ENCODE measurements at regions not wholly inside any gene's neighbourhood (a gene's known extent, or its start where the extent isn't known, plus 50 kb on each side); places are given as distances from the start of the nearest gene placed in this dataset.

DNA sequence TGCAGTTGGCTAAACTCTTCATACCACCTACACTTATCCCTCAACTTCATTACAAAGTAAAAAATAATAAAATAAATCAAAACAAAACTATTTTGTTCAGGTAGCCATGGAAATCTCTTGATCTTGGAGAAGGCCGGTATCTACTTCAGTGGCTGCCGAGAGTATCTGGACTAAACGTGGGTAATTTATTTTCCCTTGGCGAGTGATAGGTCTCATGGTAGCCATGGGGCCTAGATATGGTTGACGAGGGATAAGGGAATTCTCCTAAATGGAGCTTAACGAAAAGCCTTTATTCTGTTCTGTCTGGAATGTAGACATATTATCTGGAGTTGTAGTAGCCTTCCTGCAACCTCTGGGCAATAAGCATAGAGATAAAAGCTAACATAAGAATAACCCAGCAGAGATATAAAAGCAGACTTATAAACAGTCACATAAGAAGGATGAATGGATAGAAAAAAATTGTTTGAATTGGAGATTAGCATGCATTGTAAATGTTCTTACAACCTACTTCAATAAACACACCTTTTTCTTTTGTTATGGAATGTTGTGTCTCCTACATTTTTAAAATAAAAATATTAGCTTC lies 281.3 kb upstream of the ARRDC4 start:
- DNase-seq, result no peak

DNA sequence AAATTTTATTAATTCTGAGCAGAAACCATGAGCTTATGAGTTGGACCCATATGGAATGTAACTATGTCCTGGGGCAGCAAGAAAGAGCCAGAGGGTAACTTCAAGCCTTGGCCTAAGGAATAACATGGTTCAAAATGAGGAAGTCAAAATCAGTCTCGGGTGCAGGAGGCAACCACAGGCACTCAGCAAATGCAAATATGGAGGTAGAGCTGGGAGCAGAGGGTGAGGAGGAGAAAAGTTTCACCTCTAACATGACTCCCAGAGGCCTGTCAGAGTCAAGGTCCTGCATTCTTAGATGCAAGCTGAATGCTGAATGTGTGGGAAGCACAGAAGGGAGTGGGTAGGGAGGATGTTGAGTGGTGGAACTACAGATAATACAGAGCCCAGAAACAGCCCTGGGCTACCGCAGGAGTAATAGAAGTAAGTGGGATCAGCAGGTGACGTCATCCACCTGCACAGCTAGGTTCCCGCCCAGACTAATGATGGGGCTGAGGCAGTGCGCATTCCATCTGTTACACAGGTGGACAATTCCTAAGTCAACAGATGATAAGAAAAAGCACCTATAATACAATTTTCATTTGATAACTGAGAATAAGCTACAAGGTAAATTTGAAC lies 279.8 kb upstream of the ARRDC4 start:
- no peak for DNase-seq

DNA sequence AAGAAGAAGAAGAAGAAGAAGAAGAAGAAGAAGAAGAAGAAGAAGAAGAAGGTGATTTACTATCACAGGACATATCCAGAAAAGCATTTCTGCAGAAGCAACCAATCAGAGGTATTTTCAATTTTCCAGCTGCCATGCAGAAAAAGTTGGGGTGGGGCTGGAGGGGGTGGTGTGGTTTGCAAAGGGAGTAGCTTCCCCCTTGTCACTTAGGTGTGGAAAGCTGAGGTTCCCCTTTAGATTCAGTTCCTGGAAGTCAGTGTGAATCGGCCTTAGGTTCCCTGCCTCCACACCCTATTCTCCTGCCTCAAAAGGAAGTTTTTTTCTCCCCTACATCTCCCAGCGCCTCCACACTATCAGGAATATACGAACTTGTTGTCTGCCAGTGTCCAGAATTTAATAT lies 276.7 kb upstream of the ARRDC4 start:
- no peak for DNase-seq

DNA sequence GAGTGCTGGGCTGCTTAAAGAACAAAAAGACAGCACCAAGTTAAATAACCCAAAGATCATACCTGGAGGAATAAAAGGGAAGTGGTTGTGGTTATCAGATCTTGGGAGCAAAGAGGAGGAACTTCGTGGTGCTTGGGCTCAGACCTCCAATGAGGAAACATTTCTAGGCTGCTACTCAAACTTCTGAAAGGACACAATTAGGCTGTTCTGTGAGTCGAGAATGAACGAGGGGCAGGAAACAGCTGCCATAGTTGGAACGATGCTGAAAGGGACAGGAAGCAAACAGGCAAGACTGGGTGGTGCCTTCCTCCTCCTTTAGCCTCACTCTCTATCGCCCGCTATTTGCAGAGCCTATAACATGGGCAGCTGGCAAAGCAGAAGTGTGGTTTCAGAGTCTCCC lies 276.3 kb upstream of the ARRDC4 start:
- DNase-seq, result no peak

DNA sequence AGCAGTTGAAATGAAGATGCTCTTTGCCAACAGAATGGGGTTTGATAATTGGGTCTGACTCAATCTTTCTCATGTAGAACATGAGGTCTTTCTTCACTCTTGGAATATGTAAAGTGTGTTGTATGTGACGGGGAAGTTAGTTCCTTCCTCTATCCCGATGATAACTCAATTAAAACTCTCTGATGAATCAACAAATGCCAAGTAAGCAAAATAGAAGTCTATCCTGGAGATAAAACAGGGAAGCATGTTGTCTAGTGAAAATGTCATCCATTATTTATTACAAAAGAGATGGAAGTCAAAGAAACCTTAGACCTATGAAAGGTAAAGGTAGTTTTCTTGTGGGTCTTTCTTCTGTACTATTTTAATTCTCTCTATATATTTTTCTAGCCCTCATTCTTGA lies 274.2 kb upstream of the ARRDC4 start:
- no peak for DNase-seq

DNA sequence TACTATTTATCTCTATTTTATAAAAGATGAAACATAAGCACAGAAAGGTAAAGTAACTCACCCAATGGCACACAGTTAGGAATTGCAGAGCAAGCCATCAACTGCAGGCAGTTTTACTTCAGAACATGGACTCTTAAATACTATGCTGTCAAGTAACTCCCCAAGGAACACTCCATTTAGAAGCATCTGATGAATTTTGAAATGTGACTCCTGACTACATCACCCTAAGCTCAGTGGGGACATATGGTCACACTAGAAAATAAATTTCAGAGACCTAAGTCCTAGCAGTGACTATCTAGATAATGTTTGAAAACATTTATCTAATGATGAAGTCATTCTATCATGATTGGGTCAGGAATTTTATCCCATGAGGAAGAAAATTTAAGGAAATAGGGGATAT lies 272.8 kb upstream of the ARRDC4 start:
- DNase-seq, result no peak

DNA sequence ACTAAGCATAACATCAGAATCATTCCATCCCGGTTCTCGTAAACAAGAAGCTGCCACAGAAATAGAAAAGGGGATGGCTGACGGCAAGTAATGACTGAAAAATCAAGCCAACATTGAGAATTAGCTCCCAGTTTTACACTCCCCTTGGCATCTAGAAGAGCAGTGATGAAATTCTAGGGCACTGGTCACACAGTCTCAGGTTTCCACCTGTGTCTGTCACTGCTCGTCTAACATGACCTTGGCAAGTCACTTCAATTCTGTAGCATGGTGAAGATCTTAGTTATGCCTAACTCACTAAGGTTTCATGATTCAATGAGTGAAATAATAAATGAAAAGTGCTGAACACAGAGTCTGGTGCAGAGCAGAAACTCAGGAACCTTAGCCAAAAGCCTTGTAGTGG lies 272.3 kb upstream of the ARRDC4 start:
- DNase-seq, result no peak

DNA sequence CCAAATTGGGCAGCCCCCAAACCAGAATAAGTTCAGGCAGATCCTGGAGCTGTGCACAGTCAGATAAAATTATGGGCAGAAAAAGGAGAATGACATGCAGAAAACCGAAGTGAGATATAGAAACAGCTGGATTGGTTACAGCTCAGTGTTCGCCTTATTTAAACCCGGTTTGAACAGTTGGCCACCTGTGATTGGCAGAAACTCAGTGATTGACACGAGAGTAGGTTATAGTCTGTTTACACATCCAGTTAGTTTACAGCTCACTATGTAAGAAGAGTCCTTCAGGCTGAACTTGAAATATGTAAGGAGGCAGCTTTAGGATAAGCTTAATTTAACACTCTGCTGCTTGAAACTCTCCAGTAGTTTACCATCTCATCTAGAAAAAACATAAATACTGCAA lies 271.6 kb upstream of the ARRDC4 start:
- DNase-seq, result no peak

DNA sequence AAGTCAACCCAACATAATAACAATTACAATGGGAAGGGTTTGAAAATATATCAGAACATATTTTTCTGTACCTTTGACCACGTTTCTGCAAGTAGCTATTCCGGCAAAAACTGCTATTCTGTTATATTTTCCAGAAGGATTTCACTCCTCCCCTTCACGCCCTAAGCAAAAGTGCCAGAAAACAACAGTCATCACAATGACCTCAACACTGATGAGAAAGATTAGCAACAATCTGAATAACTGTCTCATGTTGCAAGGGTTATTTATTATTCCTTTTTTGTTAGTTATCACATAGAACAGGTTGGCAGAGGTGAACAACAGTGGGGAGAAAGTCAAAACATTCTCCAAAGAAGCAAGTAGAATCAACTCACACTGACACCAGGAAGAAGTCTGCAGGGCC lies 269.4 kb upstream of the ARRDC4 start:
- no peak for DNase-seq

DNA sequence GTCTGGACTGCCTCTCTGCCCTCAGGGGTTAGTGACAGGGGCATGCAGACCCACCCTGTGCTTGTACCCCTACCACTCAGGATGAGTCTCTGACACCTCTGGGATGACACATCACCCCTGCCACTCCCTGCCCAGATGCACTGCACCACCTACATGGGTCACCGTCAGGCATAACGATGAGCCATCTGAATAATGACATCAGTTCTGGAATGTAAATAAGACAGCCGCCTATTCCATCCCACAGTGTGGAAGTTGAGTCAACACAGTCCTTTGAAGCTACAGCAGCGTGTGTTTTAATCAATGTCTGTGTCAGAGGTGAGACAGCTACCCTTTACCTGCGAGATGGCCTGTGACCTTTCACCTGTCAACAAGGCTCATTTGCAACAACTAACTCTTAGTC lies 268.7 kb upstream of the ARRDC4 start:
- no peak for DNase-seq

DNA sequence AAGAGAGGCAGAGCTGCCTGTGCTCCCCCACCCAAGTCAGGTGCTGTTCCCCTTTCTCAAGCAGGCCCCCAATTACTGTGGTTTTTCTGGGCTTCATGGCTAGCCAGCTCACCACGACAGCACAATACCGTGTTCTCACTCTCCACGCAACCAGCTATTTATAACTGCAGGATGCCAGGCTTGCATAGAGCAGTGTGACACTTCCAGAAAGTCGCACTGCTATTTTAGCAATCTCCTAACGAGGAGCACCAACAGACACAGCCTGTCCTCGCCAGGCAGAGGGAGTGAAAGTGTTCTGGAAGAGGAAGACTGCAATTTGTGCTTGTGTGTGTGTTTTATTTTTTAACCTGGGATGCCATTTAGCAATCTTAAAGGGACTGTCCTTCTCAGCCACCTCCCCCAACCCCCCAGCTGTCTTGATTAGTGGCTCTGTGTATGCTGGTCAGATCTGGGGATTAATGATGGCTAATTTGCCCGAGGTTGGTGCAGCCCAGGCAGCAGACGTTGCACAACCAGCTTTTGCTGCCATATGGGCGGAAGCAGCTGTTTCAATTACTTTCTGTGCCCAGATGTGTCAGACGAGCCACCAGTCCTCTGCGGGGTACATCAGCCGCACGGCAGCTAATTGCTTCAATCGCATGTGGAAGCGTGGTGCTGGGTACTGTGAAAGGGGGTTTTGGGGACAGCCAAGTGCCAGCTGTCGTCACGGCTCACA lies 268.0 kb upstream of the ARRDC4 start:
- DNase-seq, result peak; percentile 7

DNA sequence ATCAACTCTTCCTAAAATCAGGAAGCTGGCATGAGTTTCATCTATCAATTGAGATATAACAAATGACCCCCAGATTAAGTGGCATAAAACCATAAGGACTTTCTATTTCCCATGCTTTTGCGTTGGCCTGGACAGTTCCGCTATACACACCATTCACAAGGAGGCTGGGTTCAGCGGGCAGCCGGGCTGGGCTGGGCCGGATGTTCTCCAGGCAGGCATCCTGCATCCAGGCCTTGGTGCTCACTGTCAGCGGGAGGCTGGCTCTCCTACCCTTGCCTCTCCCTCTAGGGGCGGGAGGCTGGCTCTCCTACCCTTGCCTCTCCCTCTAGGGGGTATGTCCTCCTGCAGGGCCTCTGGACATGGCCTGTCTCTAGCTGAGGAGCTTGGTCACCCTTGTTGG lies 266.0 kb upstream of the ARRDC4 start:
- no peak for DNase-seq

DNA sequence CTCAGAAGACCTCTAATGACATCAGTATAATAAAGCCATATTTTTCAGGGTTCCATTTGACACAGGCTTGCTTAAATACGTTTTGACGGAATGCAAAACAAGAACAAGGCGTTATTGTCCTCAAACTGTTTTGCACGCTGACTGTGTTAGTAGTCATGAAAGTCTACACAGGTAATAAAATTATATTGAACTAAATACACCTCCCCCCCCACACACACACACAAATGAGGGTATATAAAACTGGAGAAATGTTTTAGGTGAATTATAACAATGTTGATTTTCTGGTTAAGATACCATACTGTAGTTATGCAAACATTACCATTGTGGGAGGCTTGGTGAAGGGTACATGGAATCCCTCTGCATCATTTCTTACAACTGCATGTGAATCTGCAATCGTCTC lies 257.1 kb upstream of the ARRDC4 start:
- no peak for DNase-seq

DNA sequence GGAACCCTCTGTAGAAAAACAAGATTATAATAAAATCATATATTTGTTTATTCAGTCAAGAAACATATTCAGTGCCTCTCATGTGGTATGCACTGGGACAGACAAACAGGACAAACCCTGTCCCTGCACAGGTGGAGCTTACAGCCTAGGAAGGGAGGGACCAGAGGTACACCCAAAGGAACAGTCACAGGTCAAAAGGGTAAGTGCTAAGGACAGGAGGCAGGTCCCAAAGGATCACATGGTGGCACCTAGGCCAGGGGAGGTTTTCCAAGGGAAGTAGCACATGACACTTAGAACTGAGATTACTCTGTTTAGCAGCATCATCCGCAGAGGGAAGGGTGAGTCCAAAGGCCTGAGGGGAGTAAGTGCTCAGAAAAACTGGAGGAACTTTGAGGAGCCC lies 254.4 kb upstream of the ARRDC4 start:
- DNase-seq, result no peak

DNA sequence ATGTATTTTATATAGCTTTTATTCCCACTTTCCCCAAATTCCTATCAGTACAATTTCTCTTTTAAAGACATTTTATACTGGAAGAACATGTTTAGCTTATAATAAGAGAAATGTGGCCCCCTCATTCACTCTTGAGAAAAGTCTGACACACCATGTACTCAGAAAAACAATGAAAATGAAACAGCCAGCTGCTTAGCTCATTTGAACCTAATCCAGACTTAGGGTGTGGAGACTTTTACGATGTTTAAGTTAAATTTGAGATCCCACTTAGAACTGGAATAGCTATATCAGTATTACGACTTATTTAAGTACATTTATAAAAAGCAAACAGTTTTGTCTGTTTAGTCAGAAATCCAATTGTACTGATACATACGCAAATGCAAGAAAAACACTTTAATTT lies 252.3 kb upstream of the ARRDC4 start:
- DNase-seq, result no peak

DNA sequence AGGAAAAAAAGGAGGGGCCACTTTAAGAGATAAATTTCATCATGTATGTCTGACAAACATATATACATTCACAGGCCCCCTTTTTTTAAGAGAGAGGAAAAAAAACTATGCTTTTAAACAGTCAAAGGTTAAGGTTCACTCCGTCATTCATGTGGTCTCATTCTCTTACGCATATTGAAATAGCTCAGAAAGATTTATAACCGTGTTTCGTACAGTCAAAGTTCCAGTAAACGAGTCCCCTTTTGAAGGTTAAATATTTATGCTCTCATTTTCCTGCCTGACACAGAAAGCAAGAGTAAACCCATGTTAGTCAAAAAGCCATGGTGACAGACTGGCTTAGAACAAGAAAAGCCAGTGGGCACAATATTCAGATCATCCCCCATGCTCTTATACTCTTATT lies 248.0 kb upstream of the ARRDC4 start:
- DNase-seq, result no peak

DNA sequence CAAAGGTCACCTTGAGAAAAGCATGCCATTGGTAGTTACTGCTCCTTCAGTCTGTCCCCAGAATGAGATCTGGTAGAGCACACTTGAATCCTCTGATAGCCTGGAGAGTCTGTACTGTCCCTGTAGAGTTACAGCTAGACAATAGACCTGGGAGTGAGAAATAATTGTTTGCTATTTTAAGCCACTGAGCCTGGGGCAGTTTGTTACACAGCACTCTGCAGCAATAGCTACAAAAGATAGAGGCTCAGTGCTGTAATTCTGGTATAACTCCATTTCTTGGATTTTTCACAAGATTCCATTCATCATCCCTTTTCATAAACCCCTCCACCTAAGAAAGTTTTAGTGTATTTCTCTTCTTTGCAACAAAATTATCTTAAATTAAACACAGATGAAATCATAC lies 242.7 kb upstream of the ARRDC4 start:
- DNase-seq, result no peak

DNA sequence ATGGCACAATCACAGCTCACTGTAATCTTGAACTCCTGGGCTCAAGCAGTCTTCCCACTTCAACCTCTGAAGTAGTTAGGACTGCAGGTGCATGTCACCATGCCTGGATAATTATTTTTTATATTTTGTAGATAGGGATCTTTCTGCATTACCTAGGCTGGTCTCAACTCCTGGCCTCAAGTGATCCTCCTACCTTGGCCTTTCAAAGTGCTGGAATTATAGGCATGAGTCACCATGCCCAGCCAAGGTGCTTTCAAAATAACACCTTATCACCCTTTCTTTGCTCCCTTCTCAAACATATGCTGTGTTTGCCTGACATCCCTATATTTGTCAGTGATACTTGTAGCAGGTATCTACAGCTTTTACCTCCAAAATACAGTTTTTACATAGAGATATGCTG lies 242.0 kb upstream of the ARRDC4 start:
- no peak for DNase-seq

DNA sequence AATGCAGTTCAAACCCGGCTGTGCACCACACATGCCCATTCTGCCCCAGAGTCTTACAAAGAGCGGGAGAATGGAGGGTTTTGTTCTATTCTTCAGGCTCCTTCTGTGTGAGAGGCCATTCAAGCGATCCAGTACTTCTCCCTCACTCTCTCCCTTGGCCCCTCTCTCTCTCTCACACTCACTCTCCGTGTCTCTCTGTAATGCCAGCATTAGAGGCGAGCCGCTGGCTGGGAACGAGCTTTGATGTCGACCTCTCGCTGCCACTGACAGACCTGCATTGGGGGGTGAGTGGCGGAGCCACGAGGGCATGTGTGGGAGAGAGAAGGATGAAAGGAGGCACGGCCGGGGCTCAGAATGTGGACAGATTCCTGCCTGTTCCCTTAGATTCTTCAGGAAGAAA lies 231.7 kb upstream of the ARRDC4 start:
- DNase-seq, result no peak

DNA sequence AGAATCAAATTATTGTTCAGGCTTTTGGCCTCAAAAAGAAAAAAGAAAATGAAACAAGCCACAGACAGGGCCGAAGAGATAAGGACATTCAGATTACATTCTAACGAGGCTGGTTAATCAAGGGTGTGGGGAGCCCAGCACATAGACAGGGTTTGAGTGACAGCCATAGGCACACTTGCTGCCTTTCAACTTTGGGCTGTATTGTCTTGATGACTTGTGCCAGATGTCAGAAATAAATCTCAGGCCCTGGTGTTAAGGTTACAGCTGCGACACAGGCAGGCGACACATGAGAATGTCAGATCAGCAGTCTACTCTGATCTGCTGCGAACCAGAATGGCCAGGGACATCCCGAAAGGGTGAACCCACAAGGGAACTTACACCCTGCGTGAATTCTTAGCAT lies 231.2 kb upstream of the ARRDC4 start:
- DNase-seq, result no peak

DNA sequence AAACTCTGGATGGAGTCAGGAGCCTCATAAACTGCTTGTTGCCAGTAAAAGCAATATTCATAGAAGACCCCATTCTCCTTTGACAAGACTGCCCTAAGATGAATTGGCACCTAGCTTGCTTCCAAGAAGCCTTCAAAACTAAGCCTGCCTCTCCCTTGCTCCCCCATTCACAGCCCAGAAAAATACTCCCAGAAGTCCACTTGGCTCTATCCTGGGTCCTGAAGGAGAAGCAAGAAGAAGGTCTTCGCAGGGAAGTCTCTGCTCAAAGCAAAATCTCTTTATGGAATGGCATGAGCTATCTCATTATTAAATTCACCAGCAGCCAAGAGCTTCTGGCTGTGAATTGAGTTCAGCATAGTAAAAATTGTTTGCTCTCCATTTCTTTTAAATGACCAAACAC lies 230.2 kb upstream of the ARRDC4 start:
- no peak for DNase-seq

DNA sequence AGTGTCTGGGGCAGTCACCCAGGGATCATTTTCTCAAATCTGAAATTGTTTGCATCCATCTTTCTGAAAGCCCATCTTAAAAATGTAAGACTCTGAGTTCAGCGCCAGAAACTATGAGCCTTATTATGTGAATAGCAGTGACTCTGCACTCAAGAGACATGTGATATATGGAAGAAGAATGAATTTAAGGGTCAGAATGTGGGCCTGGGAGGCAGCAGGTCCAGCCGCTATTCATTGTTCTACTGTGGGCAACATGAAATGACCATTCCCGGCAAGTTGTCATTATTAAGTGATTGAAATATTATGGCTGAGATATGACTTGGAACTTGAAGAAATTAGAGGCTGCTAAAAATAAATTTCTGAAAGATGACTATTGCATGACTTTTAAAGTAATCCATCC lies 228.6 kb upstream of the ARRDC4 start:
- DNase-seq, result no peak

DNA sequence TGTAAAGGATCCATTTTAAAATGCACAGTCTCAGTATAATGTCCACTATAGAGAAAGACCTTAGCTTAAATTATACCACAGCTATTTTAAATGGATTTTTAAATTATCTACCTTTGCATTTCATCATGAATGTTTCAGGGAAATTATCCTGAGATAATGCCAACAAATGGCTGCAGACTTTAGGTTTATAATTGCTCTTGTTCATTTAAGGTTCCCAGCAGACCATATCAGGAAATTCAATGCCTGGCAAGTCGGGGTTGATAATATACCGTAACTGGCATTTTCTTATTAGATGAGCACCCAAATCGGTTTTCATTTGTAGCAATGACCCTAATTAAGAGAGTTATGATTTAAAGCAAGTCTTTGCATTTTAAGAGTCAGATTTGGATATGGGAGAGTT lies 227.1 kb upstream of the ARRDC4 start:
- no peak for DNase-seq

DNA sequence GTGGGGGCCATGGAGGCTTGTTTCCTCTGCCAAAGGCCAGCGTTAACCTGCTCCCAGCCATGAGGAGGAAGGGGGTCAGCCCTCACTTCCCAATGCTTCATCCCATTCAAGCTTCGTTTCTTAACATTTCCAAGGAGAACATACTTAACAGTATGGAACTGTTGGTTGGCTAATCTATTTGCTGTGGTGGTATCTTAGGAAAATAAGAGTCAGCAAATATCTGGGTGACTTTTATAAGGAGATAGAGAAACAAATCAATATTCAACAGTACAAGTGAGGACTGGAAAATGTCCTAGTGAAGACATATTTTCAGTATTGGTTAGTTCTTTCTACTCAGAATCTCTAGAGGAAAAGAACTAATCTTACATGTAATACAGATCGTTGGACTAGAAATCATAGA lies 223.8 kb upstream of the ARRDC4 start:
- DNase-seq, result no peak

DNA sequence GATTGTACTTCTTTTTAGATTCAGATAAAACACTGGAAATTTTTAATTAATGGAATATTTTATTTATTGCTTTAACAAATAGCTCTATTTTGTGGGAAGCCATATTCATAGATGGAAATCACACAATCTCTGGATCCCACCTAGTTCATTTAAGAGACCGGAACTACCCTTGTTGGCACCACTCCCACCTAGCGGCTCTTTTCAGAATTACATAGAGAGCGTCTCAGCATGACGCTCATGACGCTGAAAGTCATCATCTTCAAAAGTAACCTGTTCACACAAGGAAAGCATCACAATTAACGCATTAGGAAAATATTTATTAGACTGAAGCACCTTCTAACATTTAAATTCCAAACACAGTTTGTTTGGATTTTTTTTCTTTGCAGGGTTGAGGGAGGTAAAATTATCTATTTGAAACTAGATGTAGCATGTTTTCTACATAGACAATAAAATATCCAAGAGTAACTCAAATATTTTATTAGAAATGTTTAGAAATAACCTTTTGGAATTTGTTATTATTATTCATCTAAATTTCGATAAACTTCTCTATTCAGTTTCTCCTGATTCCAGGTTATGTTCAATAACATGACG lies 214.9 kb upstream of the ARRDC4 start:
- peak; percentile 44 for DNase-seq
